ENCODE measurements at regions not wholly inside any gene's neighbourhood (a gene's known extent, or its start where the extent isn't known, plus 50 kb on each side); places are given as distances from the start of the nearest gene placed in this dataset.
"Not testable (repeated sequence)": the region's sequence is repeated elsewhere in the genome, so short reads cannot be mapped to it uniquely, and the experiment has no call there.

GRCh38 chr20:40875116-40876085 is 153.2 kb upstream of the TOP1 start:
- TF ChIP-seq CTCF (IDR thresholded peaks at IDR 0.05; ENCODE audit: low read depth, low read length), result no peak
- no peak for TF ChIP-seq EZH2phosphoT487 (IDR thresholded peaks at IDR 0.05; ENCODE audit: low read depth)
- Histone ChIP-seq H3K4me2 (ENCODE audit: low read length) (no peak overlapping the region), H3K27me3 (ENCODE audit: low read depth, low read length) (no peaks in the 10 kb centered on the region), H3K9ac (ENCODE audit: low read length) (no peak overlapping the region), H3K36me3 (replicated peaks; ENCODE audit: low read depth, low read length) (no peaks in the 10 kb centered on the region), H3K79me2 (ENCODE audit: low read length) (no peaks in the 10 kb centered on the region), H3K4me3 (ENCODE audit: low read length) (no peak overlapping the region), H3K4me1 (ENCODE audit: low read length) (peaks cover 2% of the 10 kb centered on the region; the same call in 1 of the 2 replicates), H4K20me1 (ENCODE audit: insufficient read depth, low read length) (no peaks in the 10 kb centered on the region), H3K27ac (ENCODE audit: low read length) (no peak overlapping the region), H2AFZ (ENCODE audit: low read depth, low read length) (no peak overlapping the region), H3K9me3 (ENCODE audit: insufficient read depth, low read length) (no peaks in the 10 kb centered on the region)

GRCh38 chr20:40878099-40878498 is 150.5 kb upstream of the TOP1 start:
- H2AFZ ChIP-seq (ENCODE audit: low read depth, low read length); H3K79me2 ChIP-seq (ENCODE audit: low read length); H4K20me1 ChIP-seq (ENCODE audit: insufficient read depth, low read length); H3K9me3 ChIP-seq (ENCODE audit: insufficient read depth, low read length); H3K4me2 ChIP-seq (ENCODE audit: low read length); H3K27me3 ChIP-seq (ENCODE audit: low read depth, low read length); H3K36me3 ChIP-seq (replicated peaks; ENCODE audit: low read depth, low read length); H3K4me3 ChIP-seq (ENCODE audit: low read length); H3K27ac ChIP-seq (ENCODE audit: low read length); H3K4me1 ChIP-seq (ENCODE audit: low read length); H3K9ac ChIP-seq (ENCODE audit: low read length): not testable (repeated sequence)

GRCh38 chr20:40880063-40880728 is 148.4 kb upstream of the TOP1 start:
- Histone ChIP-seq H3K9ac (ENCODE audit: low read length) (no peak overlapping the region), H3K36me3 (replicated peaks; ENCODE audit: low read depth, low read length) (no peaks in the 10 kb centered on the region), H3K4me3 (ENCODE audit: low read length) (no peak overlapping the region), H3K4me1 (ENCODE audit: low read length) (peaks cover 5% of the 10 kb centered on the region; the same call in 1 of the 2 replicates), H4K20me1 (ENCODE audit: insufficient read depth, low read length) (no peaks in the 10 kb centered on the region), H3K27me3 (ENCODE audit: low read depth, low read length) (peaks cover 4% of the 10 kb centered on the region; the same call in 1 of the 2 replicates), H2AFZ (ENCODE audit: low read depth, low read length) (peak overlapping the region; percentile 41), H3K27ac (ENCODE audit: low read length) (no peak overlapping the region), H3K79me2 (ENCODE audit: low read length) (no peaks in the 10 kb centered on the region), H3K4me2 (ENCODE audit: low read length) (peak overlapping the region; percentile 11), H3K9me3 (ENCODE audit: insufficient read depth, low read length) (no peaks in the 10 kb centered on the region)
- TF ChIP-seq EZH2phosphoT487 (IDR thresholded peaks at IDR 0.05; ENCODE audit: low read depth) (no peak), CTCF (IDR thresholded peaks at IDR 0.05; ENCODE audit: low read depth, low read length) (peak; percentile 45)

GRCh38 chr20:40880729-40881109 is 147.9 kb upstream of the TOP1 start:
- no peak for TF ChIP-seq EZH2phosphoT487 (IDR thresholded peaks at IDR 0.05; ENCODE audit: low read depth)
- TF ChIP-seq CTCF (IDR thresholded peaks at IDR 0.05; ENCODE audit: low read depth, low read length), result no peak
- H3K4me1 ChIP-seq (ENCODE audit: low read length), result peaks cover 5% of the 10 kb centered on the region; the same call in 1 of the 2 replicates
- peaks cover 9% of the 10 kb centered on the region; the same call in 1 of the 2 replicates for H3K27me3 ChIP-seq (ENCODE audit: low read depth, low read length)
- H3K27ac ChIP-seq (ENCODE audit: low read length), result no peak overlapping the region
- no peaks in the 10 kb centered on the region for H3K9me3 ChIP-seq (ENCODE audit: insufficient read depth, low read length)
- no peaks in the 10 kb centered on the region for H3K36me3 ChIP-seq (replicated peaks; ENCODE audit: low read depth, low read length)
- H3K79me2 ChIP-seq (ENCODE audit: low read length), result no peaks in the 10 kb centered on the region
- no peaks in the 10 kb centered on the region for H4K20me1 ChIP-seq (ENCODE audit: insufficient read depth, low read length)
- H3K4me3 ChIP-seq (ENCODE audit: low read length), result no peak overlapping the region
- peak overlapping the region; percentile 41 for H2AFZ ChIP-seq (ENCODE audit: low read depth, low read length)
- H3K9ac ChIP-seq (ENCODE audit: low read length), result no peak overlapping the region
- H3K4me2 ChIP-seq (ENCODE audit: low read length), result peak overlapping the region; percentile 11; the same call in 1 of the 2 replicates

Measured in OCI-LY3 (cell line).